DMS53 (cell line): ENCODE measurements at regions not wholly inside any gene's neighbourhood (a gene's known extent, or its start where the extent isn't known, plus 50 kb on each side); places are given as distances from the start of the nearest gene placed in this dataset.

Experiments used
- DNase-seq: peaks from one replicate; lab custom pipeline; 2025; lab: John Stamatoyannopoulos, UW

DNA sequence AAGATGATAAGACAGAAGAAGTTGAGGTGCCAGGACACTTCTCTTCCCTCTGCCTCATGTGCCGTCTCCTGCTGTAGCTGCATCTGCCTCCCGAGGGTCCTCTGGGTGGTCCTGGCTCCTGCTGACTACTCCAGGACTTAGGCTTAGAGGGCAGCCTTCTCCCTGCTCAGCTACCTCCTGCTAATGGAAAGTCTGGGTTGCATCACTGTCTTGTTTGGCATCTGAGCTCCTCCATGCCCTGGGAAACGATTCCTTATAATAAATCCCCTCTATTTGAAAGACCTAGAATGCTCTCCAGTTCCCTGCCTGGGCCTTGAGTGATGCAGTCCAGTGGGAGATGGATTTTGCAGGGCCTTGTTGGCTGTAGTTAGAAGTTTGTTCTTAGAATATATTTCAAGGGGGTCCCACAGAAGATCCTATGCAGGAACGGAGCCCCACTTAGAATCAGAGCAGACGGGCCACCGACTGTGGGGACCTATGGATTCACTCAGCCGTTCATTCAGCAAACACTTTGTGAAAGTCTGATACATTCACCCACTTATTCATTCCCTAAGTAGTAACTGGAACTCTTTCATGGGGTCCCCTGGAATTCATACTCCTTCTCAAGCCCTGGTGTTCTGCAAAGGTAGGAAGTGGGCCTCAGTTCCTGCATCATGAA lies 269.8 kb upstream of the HDAC4 start:
- no peak for DNase-seq

- DNase-seq, result no peak
These were observed 269.2 kb upstream of the HDAC4 start for GRCh38 chr2:239669899-239670460.

GRCh38 chr2:239669181-239669898 lies 268.5 kb upstream of the HDAC4 start:
- DNase-seq, result no peak

DNA sequence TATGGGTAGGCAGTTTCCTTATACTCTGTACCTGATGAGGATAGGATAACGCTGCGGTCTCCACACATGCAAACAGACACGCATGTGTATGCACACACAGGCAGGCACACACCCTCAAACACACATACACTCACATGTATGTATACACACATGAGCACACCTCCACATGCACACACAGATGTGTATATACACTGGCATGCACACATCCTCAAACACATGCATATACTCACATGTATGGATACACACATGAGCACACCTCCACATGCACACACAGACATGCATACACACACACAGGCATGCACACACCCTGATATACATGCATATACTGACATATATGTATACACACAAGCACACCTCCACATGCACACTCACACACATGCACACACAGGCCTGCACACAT lies 267.8 kb upstream of the HDAC4 start:
- DNase-seq, result no peak

- no peak for DNase-seq
These were observed 267.2 kb upstream of the HDAC4 start for GRCh38 chr2:239668042-239668441.

DNA sequence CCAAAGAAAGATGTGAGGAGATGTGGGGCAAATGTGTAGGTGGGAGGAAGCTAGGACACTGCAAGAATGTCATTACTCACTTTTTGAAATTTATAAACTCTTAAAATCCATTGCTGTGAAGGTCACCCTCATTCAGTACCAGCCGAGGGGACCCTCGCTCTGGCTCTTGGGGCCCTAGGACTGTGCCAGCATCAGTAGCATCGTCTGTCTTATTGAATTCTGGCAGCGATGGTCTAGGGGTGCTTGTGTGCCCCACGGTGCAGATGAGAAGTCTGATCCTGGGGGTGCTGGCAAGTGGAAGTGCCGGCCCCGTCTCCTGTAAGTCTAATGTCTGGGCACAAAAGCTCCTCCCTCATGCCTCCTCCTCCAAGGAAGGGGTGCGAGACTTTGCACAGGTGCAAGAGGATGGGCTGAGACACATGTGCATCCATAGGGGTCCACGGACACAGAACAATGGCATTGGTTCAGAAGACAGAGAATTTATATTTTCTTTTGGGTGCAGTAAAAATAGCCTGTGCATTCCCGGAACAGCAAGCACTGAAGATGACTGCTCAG lies 266.7 kb upstream of the HDAC4 start:
- no peak for DNase-seq

DNA sequence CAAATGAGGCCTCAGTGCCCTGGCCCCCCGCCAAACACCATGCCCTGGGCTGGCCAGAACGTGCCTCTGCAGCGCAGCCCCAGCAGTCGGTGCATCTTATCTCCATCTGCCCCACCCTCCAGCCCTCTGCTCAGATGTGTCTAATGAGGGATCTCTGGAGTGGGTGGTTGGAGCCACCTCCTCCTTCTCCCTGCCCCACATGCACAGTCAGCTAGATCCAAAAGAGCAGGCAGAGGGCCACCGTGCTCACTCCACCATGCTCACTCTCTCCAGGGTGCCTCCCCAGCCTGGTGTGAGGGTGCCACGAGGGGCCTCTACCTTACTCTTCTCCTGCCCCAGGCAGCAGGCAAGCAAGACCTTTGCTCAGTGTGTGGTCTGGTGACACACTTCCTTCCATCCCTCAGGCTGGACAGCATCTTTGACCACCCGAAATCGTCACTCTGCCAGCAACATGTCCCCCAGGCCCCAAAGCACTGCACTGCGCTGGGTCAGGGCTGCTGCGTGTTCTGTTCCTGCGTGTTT lies 266.1 kb upstream of the HDAC4 start:
- DNase-seq, result no peak

DNA sequence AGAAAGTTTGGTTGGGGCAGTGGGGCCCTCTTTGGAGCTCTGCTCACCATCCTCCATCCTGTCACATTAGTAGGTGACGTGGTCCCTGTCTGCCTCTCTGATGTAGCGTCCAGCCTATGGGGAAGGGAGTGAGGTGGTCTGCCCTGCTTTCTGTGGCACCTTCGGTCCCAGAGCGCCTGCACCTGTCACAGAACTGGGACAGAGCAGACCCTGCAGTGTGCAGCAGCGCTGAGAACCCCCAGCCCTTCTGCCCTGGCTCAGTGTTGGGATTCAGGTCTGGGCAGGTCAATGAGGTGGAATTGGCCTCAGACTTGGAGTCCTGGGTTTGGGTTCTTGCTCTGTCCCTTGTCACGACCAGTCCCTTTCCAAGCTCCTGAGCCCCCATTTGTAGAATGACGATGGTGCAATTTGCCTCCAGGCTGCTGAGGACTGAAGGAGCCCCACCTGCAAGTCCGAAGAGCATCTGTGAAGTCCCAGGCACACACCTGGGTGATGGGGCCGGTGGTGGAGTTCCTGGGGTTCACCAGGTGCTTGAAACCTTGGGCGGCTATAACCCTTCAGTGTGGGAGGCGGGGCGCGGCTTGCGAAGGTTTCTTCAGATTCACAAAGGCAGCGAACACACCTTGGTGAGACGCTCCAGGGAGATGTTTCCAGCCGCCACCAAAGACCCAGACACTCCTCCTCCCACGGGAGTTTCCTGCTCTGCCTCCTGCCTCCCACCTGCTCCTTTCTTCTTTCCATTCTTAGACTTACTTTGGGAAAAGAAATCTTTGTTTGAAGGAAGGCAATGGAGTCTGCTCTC lies 265.4 kb upstream of the HDAC4 start:
- DNase-seq, result no peak

DNA sequence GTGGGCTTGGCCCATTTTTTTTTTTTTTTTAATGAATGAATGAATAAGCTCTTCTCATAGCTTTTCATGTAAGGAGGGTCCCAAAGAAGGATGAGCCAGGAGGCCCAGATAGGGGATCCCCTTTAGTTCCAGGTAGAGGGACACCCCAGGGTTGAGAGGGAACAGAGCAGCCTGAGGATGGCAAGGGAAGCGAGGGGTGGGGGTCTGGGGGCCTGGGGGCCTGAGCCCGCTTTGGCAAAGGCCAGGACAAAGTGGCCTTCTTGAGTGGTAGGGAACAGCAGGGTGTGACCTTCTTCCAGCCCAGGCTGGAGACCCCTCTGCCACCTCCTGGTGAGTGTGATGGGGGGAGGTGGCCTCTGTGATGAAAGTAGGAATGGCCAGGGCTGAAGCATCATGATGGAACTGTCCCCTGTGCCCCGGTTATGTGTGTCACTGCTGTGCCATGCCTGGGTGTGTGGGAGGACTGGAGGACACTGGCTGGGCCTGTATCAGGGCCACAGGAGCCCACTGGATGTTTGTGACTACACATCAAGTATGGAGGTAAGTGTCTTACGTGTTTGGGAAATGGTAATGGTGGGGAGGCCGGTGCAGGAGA lies 263.5 kb upstream of the HDAC4 start:
- DNase-seq, result no peak

GRCh38 chr2:239663364-239663924 lies 262.6 kb upstream of the HDAC4 start:
- DNase-seq, result no peak

DNA sequence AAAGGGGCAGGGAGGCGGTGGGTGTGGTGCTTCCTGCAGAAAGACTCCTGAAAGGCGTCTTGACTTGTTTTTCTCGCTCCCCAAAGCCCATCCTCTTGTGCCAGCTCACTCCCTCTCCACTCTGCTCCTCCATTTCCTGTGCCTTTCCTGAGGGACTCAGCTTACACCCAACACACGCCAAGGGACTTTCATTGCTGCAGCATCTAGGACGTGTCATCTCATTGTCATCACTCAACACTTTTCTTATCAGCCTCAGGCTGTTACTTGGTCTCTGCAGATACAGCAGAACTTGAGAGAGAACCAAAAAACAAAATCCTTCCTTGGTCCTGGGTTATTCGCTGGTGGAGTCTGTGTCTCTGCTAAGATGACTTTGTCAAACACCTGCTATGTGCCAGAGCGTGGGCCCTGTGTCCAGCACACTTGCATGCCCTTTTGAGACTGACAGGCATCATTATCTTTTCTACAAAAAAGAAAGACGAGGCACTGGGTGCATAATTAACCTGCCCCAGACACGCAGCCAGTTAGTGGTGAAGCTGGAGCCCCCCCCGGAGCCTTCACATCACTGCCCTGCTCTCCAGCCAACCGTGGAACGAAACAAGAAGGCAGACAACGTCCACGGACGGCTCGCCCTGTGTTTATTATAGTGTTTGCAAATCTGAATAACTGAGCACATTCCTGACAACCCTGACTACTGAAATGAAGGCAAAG lies 261.7 kb upstream of the HDAC4 start:
- DNase-seq, result no peak

DNA sequence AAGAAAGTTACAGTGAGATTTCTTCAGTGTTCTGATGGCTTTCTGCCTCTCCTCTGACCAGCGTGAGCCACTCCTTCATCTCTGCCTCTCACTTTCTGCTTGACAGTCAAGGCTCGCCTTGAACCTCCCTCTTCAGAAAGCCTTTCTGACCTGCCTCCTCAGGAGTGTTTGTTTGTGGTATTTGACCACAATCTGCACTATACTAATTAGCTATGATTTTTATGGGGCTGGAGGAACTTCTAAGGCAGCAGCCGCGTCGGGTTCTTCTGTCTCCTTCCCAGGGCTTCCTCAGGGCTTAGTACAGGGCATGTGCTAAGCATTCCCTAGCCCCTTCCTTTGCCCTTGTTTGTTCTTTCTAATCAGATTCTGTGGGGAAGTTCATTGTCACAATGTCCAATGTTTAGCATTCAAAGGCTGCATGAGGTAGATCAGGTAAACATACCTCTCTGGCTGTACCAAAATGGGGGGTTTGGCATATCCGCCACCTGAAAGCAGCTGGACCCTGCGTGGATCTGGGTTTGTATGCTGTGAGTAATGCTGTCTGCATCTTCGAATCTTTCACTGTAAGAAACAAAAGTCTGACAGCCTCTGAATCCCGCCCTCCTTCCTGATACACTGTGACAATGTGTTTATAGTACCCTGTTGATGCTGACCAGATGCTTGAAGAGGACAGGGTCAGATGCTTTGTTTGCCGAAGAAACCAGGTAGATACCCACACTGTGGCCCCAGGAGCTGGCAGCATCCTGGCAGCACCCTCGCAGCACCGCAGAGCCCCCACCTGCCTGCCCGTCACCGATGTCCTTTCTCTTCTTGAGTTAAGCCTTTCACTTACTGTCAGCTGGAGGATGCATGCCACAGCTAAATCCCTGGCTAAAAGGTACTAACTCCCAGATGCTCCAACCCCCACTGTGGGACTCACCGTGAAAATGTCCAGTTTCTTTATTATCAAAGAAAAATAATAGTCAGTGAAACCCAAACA lies 260.8 kb upstream of the HDAC4 start:
- DNase-seq, result no peak

GRCh38 chr2:239660390-239661230 lies 259.8 kb upstream of the HDAC4 start:
- peak; percentile 51 for DNase-seq

GRCh38 chr2:239657992-239658391 lies 257.2 kb upstream of the HDAC4 start:
- DNase-seq, result no peak

- no peak for DNase-seq
These were observed 256.4 kb upstream of the HDAC4 start for GRCh38 chr2:239657236-239657635.

- DNase-seq, result no peak
These were observed 253.4 kb upstream of the HDAC4 start for GRCh38 chr2:239654266-239654665.

GRCh38 chr2:239651859-239652258 lies 251.0 kb upstream of the HDAC4 start:
- no peak for DNase-seq

DNA sequence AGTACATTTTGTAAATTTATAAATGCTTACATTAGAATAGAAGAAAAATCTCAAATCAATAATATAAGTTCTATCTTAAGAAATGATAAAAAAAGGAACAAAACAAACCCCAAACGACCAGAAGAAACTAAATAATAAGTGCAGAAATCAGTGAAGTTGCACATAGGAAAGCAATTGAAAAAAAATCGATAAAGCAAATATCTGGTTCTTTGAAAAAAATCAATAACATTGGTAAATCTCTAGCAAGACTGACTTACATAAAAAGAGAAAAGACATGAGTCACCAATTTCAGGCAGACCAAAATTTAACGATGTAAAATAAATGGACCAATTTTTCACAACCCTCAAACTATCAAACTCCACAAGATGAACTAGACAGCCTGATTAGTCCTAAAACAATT lies 249.9 kb upstream of the HDAC4 start:
- no peak for DNase-seq

DNA sequence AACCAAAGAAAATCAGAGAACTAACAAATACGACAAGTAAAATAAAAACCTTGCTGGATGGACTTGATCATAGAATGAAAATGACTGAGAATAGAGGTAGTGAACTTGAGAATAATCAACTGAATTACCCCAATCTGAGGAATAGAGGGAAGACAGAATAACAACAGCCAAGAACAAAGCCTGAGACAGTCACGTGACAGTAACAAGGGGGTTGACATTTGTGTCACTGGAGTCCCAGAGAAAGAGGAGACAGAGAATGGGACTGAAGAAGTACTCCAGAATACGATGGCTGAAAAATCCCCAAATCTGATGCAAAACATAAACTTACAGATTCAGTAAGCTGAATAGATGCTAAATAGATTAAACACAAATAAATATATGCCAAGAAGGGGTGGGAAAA lies 248.5 kb upstream of the HDAC4 start:
- no peak for DNase-seq
